Keratinocyte (primary cell): ENCODE measurements at regions not wholly inside any gene's neighbourhood (a gene's known extent, or its start where the extent isn't known, plus 50 kb on each side); places are given as distances from the start of the nearest gene placed in this dataset.

ENCODE experiments used
- DNase-seq: peaks from one replicate; pipeline ENCODE4 v3.0.0-alpha.2; 2011; ENCODE audit warnings: low read depth, missing footprints, low spot score
- FAIRE-seq: peaks from 2 replicates; lab custom pipeline; 2011; peaks lifted over from hg19 to GRCh38; lab: Jason Lieb, UNC
- H2AFZ ChIP-seq: 2 replicates; pipeline ENCODE4 v1.6.0; 2012; ENCODE audit warnings: low read length, control low read depth, inconsistent platforms; ENCODE audit not compliant: control insufficient read depth
- H3K27ac ChIP-seq: 2 replicates; pipeline ENCODE4 v1.5.1; 2011; ENCODE audit warnings: low read length; ENCODE audit not compliant: control insufficient read depth, insufficient read depth
- H3K27me3 ChIP-seq: 3 replicates; pipeline ENCODE4 v1.6.0; 2011; ENCODE audit warnings: low read length; ENCODE audit not compliant: control insufficient read depth, insufficient read depth; ENCODE audit errors: extremely low read depth
- H3K36me3 ChIP-seq, 2 experiments: 2 replicates in 1 of 2; 3 replicates in 1 of 2; pipeline ENCODE4 v1.5.1; 2011; ENCODE audit warnings: low read length in 2 of 2, mild to moderate bottlenecking in 1 of 2; ENCODE audit not compliant: control insufficient read depth in 2 of 2, insufficient read depth in 2 of 2; ENCODE audit errors: extremely low read depth in 1 of 2
- H3K4me1 ChIP-seq: 3 replicates; pipeline ENCODE4 v1.5.1; 2011; ENCODE audit warnings: low read length; ENCODE audit not compliant: control insufficient read depth, insufficient read depth; ENCODE audit errors: extremely low read depth
- H3K4me2 ChIP-seq: 3 replicates; pipeline ENCODE4 v1.6.0; 2011; ENCODE audit warnings: low read depth, low read length; ENCODE audit not compliant: control insufficient read depth, insufficient read depth; ENCODE audit errors: extremely low read depth
- H3K4me3 ChIP-seq, 3 experiments: fragments of 200-600 bp in 1 of 3; sonication (generic) in 1 of 3; 2 replicates in 2 of 3; 3 replicates in 1 of 3; pipeline ENCODE4 v1.5.1; 2011 to 2016; ENCODE audit warnings: low read length in 3 of 3, mild to moderate bottlenecking in 3 of 3, control low read depth in 2 of 3, inconsistent platforms in 1 of 3, low read depth in 1 of 3, mixed read lengths in 1 of 3, mixed run types in 1 of 3, moderate library complexity in 1 of 3; ENCODE audit not compliant: control insufficient read depth in 2 of 3, insufficient read depth in 2 of 3; ENCODE audit errors: extremely low read depth in 1 of 3
- H3K79me2 ChIP-seq: 2 replicates; pipeline ENCODE4 v1.6.0; 2012; ENCODE audit warnings: low read length; ENCODE audit not compliant: control insufficient read depth, insufficient read depth
- H3K9ac ChIP-seq: 3 replicates; pipeline ENCODE4 v1.6.0; 2011; ENCODE audit warnings: low read length; ENCODE audit not compliant: control insufficient read depth, insufficient read depth; ENCODE audit errors: extremely low read depth
- H3K9me1 ChIP-seq: 3 replicates; pipeline ENCODE4 v1.6.0; 2011; ENCODE audit warnings: low read length; ENCODE audit not compliant: control insufficient read depth, insufficient read depth; ENCODE audit errors: extremely low read depth
- H3K9me3 ChIP-seq: 2 replicates; pipeline ENCODE4 v1.5.1; 2012; ENCODE audit warnings: low read depth, low read length; ENCODE audit not compliant: control insufficient read depth
- H4K20me1 ChIP-seq: 3 replicates; pipeline ENCODE4 v1.6.0; 2011; ENCODE audit warnings: low read length; ENCODE audit not compliant: control insufficient read depth, insufficient read depth; ENCODE audit errors: extremely low read depth
- CTCF ChIP-seq, 3 experiments: IDR thresholded peaks in 1 of 3; conservative IDR thresholded peaks in 1 of 3; optimal IDR thresholded peaks in 1 of 3; 2 replicates in 2 of 3; 3 replicates in 1 of 3; pipeline versions ENCODE3 to v1.5.1; 2011; ENCODE audit warnings: low read length in 3 of 3, mild to moderate bottlenecking in 3 of 3, moderate library complexity in 2 of 3, control low read depth in 1 of 3, inconsistent platforms in 1 of 3; ENCODE audit not compliant: insufficient read depth in 2 of 3; ENCODE audit errors: extremely low read depth in 1 of 3
- EZH2 ChIP-seq: IDR thresholded peaks from one replicate; pipeline ENCODE4 v1.6.1; 2012; ENCODE audit warnings: inconsistent platforms, mild to moderate bottlenecking, low read length, moderate library complexity
- dilution Hi-C: fragments of 300-500 bp; cut with MboI; formaldehyde crosslinking; loops from one replicate; pipeline ENCODE4 v1.7.0; 2020; ENCODE audit warnings: low sequenced_read_pairs; ENCODE audit not compliant: extremely low pct_ligation_motif_present

DNA sequence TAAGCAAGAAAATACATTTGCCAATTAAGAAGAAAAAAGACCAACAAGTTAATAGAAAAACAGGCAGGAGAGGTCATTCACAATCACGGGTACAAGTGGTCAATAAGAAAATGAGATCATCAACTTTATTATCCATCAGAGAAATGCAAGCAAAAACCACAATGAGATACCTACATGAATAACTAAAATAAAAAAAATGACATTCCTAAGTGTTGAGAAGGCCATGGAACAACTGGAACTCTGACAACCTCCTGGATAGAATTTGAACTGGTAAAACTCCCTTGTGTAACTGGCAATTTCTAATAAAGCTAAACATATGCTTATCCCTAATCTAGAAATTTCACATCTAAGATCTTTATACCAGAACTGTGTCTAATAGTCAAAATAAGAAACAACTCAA is 135.4 kb upstream of the BACE2 start:
- no peaks in the 10 kb centered on the region for H3K9me1 ChIP-seq
- H3K4me3 ChIP-seq, result no peak overlapping the region
- H2AFZ ChIP-seq, result no peak overlapping the region
- no peaks in the 10 kb centered on the region for H3K9me3 ChIP-seq
- no peak overlapping the region for H3K4me2 ChIP-seq
- DNase-seq, result no peak
- H3K27ac ChIP-seq, result no peak overlapping the region
- no peaks in the 10 kb centered on the region for H3K27me3 ChIP-seq
- no peaks in the 10 kb centered on the region for H3K36me3 ChIP-seq
- H4K20me1 ChIP-seq, result no peaks in the 10 kb centered on the region
- dilution Hi-C loops, result no loop called here
- FAIRE-seq, result no peak
- no peak for TF ChIP-seq CTCF (optimal IDR thresholded peaks at IDR 0.05 in 1 of 3, IDR thresholded peaks at IDR 0.05 in 1 of 3, conservative IDR thresholded peaks at IDR 0.05 in 1 of 3; ENCODE audit: extremely low read depth in 1 of 3, insufficient read depth in 2 of 3, low read length in 3 of 3)
- no peak for TF ChIP-seq EZH2
- H3K79me2 ChIP-seq, result no peaks in the 10 kb centered on the region
- peaks cover 4% of the 10 kb centered on the region for H3K4me1 ChIP-seq
- no peak overlapping the region for H3K9ac ChIP-seq

GRCh38 chr21:41037212-41037611 is 130.7 kb upstream of the BACE2 start:
- DNase-seq (no peak), FAIRE-seq (no peak)
- Histone ChIP-seq H2AFZ (no peak overlapping the region), H3K4me2 (no peak overlapping the region), H3K36me3 (no peaks in the 10 kb centered on the region), H3K9me1 (no peaks in the 10 kb centered on the region), H3K4me1 (peaks cover 2% of the 10 kb centered on the region), H3K27ac (no peak overlapping the region), H3K27me3 (no peaks in the 10 kb centered on the region), H4K20me1 (no peaks in the 10 kb centered on the region), H3K9me3 (no peaks in the 10 kb centered on the region), H3K4me3 (no peak overlapping the region), H3K9ac (no peak overlapping the region), H3K79me2 (no peaks in the 10 kb centered on the region)
- dilution Hi-C loops, result no loop called here
- TF ChIP-seq CTCF (optimal IDR thresholded peaks at IDR 0.05 in 1 of 3, IDR thresholded peaks at IDR 0.05 in 1 of 3, conservative IDR thresholded peaks at IDR 0.05 in 1 of 3; ENCODE audit: extremely low read depth in 1 of 3, insufficient read depth in 2 of 3, low read length in 3 of 3) (no peak), EZH2 (no peak)
